Tibial artery (tissue), 4 donors: ENCODE measurements at regions not wholly inside any gene's neighbourhood (a gene's known extent, or its start where the extent isn't known, plus 50 kb on each side); places are given as distances from the start of the nearest gene placed in this dataset.

ENCODE experiments used
- DNase-seq, 2 donors: peaks; one replicate each; pipeline ENCODE4 v3.0.0-alpha.2; 2019
- H3K27ac ChIP-seq, 2 donors: fragments of 200-600 bp; sonication (generic) in 1 of 2; 1 replicate in 1 of 2; 2 replicates in 1 of 2; pipeline ENCODE4 v1.5.1; 2018 to 2019; ENCODE audit warnings: mild to moderate bottlenecking in 1 of 2
- H3K27me3 ChIP-seq, 2 donors: fragments of 200-600 bp; sonication (generic) in 1 of 2; one replicate each; pipeline versions ENCODE4 v1.5.1 to v1.6.0; 2016 to 2019
- H3K36me3 ChIP-seq, 3 donors: fragments of 200-600 bp; sonication (generic) in 2 of 3; one replicate each; pipeline ENCODE4 v1.5.1; 2016 to 2019; ENCODE audit warnings: mild to moderate bottlenecking in 2 of 3
- H3K4me1 ChIP-seq, 4 donors: fragments of 200-600 bp; sonication (generic) in 2 of 4; 1 replicate in 3 of 4; 2 replicates in 1 of 4; pipeline ENCODE4 v1.5.1; 2016 to 2019
- H3K4me3 ChIP-seq, 2 donors: fragments of 200-600 bp; sonication (generic) in 1 of 2; 1 replicate in 1 of 2; 2 replicates in 1 of 2; pipeline ENCODE4 v1.5.1; 2018 to 2019; ENCODE audit warnings: mild to moderate bottlenecking in 2 of 2
- H3K9me3 ChIP-seq, 3 donors: fragments of 200-600 bp; sonication (generic) in 1 of 3; one replicate each; pipeline ENCODE4 v1.5.1; 2016 to 2019
- CTCF ChIP-seq, 2 experiments: fragments of 200-600 bp in 1 of 2; fragments of 450-650 bp in 1 of 2; IDR thresholded peaks; one replicate each; pipeline ENCODE4 v1.5.1; 2017 to 2019; ENCODE audit warnings: antibody characterized with exemption in 2 of 2, mild to moderate bottlenecking in 1 of 2, moderate library complexity in 1 of 2
- intact Hi-C: fragments of 100-400 bp; cut with DNase I; formaldehyde crosslinking; loops from one replicate; pipeline ENCODE4 v1.15.0; 2023; ENCODE audit warnings: low total_unique reads

GRCh38 chr13:90184355-90184754, 1163.1 kb upstream of the MIR17HG start:
- intact Hi-C loops: no loop called here
- Histone ChIP-seq H3K4me3 (no peak overlapping the region), H3K9me3 (no peaks in the 10 kb centered on the region), H3K36me3 (no peaks in the 10 kb centered on the region), H3K4me1 (no peaks in the 10 kb centered on the region), H3K27ac (no peak overlapping the region), H3K27me3 (no peaks in the 10 kb centered on the region)
- DNase-seq: no peak
- TF ChIP-seq CTCF (IDR thresholded peaks at IDR 0.05): no peak

DNA sequence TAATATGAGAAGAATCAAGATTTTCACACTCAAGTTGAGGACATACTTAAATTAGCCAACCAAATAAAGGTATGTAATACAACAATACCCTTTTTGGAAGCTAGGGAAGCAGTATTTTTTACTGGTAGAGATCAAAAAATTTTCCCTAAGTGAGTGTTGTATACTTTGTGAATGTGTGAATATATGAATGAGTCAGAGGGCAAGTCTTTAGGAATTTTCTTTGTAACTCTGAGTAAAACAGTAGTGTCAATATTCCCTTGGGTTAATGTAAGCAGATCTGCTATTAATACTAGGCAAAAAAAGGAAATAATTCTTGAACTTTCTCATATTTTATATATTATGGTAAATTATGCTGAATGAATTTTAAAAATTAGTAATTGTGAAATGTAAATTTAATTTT, 1161.8 kb upstream of the MIR17HG start:
- no peak for TF ChIP-seq CTCF (IDR thresholded peaks at IDR 0.05)
- no peak overlapping the region for H3K27ac ChIP-seq
- DNase-seq: no peak
- no peaks in the 10 kb centered on the region for H3K27me3 ChIP-seq
- no peak overlapping the region for H3K4me3 ChIP-seq
- intact Hi-C loops: no loop called here
- H3K9me3 ChIP-seq: no peaks in the 10 kb centered on the region
- no peaks in the 10 kb centered on the region for H3K36me3 ChIP-seq
- H3K4me1 ChIP-seq: no peaks in the 10 kb centered on the region

GRCh38 chr13:90187478-90188350, 1159.8 kb upstream of the MIR17HG start:
- H3K9me3 ChIP-seq: no peaks in the 10 kb centered on the region
- TF ChIP-seq CTCF (IDR thresholded peaks at IDR 0.05): no peak
- H3K4me3 ChIP-seq: no peak overlapping the region
- H3K4me1 ChIP-seq: no peaks in the 10 kb centered on the region
- no peak overlapping the region for H3K27ac ChIP-seq
- H3K27me3 ChIP-seq: no peaks in the 10 kb centered on the region
- no peaks in the 10 kb centered on the region for H3K36me3 ChIP-seq
- intact Hi-C loops: no loop called here
- DNase-seq: no peak

DNA sequence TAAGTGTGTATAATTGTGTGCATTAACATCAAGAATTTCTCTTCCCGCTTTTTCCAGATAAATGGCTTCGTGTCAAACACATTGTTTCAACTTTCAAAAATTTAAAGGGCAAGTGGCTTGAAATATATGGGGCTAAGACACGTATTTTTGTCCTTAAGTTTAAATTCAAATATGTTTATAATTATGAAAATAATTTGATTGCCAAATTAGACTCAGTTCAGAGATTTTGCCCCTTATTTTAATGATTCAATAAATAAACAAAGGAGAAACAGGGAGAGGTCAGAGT, 1159.2 kb upstream of the MIR17HG start:
- no peaks in the 10 kb centered on the region for H3K36me3 ChIP-seq
- H3K27me3 ChIP-seq: no peaks in the 10 kb centered on the region
- no peak for DNase-seq
- H3K4me3 ChIP-seq: no peak overlapping the region
- intact Hi-C loops: no loop called here
- no peaks in the 10 kb centered on the region for H3K4me1 ChIP-seq
- H3K9me3 ChIP-seq: no peaks in the 10 kb centered on the region
- TF ChIP-seq CTCF (IDR thresholded peaks at IDR 0.05): no peak
- no peak overlapping the region for H3K27ac ChIP-seq

DNA sequence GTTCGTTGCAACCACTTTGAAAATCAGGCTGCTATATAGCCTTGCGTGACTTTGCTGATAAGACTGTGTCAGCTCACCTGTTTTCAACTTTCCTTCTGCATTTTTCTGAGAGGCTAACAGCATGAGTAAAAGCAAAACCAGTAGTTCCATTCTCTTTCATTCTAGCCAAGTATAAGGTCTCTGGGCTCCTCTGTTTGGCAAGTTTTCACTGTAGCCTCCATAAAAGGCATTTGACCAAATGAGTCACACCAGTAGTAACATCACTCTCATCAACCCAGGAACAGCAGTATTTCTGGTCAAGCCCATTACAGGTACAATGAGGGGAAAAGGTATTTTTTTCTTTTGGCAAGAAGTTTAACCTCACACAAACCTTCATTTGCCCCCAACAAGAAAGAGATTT, 1149.8 kb upstream of the MIR17HG start:
- no peak for DNase-seq
- Histone ChIP-seq H3K36me3 (no peaks in the 10 kb centered on the region), H3K4me1 (peaks cover 0 to 10% (median 0%) of the 10 kb centered on the region in 4 donors), H3K27ac (no peak overlapping the region), H3K27me3 (no peaks in the 10 kb centered on the region), H3K4me3 (no peak overlapping the region), H3K9me3 (no peaks in the 10 kb centered on the region)
- intact Hi-C loops: no loop called here
- no peak for TF ChIP-seq CTCF (IDR thresholded peaks at IDR 0.05)

GRCh38 chr13:90201202-90201601, 1146.3 kb upstream of the MIR17HG start:
- H3K27me3 ChIP-seq: no peaks in the 10 kb centered on the region
- no peak overlapping the region for H3K27ac ChIP-seq
- H3K4me3 ChIP-seq: no peak overlapping the region
- H3K36me3 ChIP-seq: no peaks in the 10 kb centered on the region
- no peaks in the 10 kb centered on the region for H3K9me3 ChIP-seq
- intact Hi-C loops: no loop called here
- no peak for TF ChIP-seq CTCF (IDR thresholded peaks at IDR 0.05)
- DNase-seq: no peak
- peaks cover 0 to 10% (median 0%) of the 10 kb centered on the region in 4 donors for H3K4me1 ChIP-seq
